ENCODE measurements at regions not wholly inside any gene's neighbourhood (a gene's known extent, or its start where the extent isn't known, plus 50 kb on each side); places are given as distances from the start of the nearest gene placed in this dataset.
"Not testable (repeated sequence)": the region's sequence is repeated elsewhere in the genome, so short reads cannot be mapped to it uniquely, and the experiment has no call there.

- not testable (repeated sequence) for TF ChIP-seq CTCF (IDR thresholded peaks at IDR 0.05); JUND (IDR thresholded peaks at IDR 0.05); YY1 (IDR thresholded peaks at IDR 0.05; ENCODE audit: low read depth); GABPA (IDR thresholded peaks at IDR 0.05; ENCODE audit: low read depth)
Measured at GRCh38 chr5:124526079-124526478, 220.4 kb downstream of the ZNF608 start.

Data from SK-N-SH (cell line).